ENCODE measurements at regions not wholly inside any gene's neighbourhood (a gene's known extent, or its start where the extent isn't known, plus 50 kb on each side); places are given as distances from the start of the nearest gene placed in this dataset.

GRCh38 chr1:195789321-195789720 lies 818.9 kb downstream of the KCNT2 start:
- TF ChIP-seq, protein P1, sequence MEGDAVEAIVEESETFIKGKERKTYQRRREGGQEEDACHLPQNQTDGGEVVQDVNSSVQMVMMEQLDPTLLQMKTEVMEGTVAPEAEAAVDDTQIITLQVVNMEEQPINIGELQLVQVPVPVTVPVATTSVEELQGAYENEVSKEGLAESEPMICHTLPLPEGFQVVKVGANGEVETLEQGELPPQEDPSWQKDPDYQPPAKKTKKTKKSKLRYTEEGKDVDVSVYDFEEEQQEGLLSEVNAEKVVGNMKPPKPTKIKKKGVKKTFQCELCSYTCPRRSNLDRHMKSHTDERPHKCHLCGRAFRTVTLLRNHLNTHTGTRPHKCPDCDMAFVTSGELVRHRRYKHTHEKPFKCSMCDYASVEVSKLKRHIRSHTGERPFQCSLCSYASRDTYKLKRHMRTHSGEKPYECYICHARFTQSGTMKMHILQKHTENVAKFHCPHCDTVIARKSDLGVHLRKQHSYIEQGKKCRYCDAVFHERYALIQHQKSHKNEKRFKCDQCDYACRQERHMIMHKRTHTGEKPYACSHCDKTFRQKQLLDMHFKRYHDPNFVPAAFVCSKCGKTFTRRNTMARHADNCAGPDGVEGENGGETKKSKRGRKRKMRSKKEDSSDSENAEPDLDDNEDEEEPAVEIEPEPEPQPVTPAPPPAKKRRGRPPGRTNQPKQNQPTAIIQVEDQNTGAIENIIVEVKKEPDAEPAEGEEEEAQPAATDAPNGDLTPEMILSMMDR (IDR thresholded peaks at IDR 0.05; ENCODE audit: borderline replicate concordance, extremely low read depth, low read length, poor library complexity, severe bottlenecking), result no peak
- no peak for TF ChIP-seq EZH2 (IDR thresholded peaks at IDR 0.05; ENCODE audit: borderline replicate concordance, low read depth, low read length, severe bottlenecking)
